Fibroblast of skin of scalp (primary cell): ENCODE measurements at regions not wholly inside any gene's neighbourhood (a gene's known extent, or its start where the extent isn't known, plus 50 kb on each side); places are given as distances from the start of the nearest gene placed in this dataset.

ENCODE experiments used
- DNase-seq: peaks from one replicate; pipeline ENCODE4 v3.0.0-alpha.2; 2013

DNA sequence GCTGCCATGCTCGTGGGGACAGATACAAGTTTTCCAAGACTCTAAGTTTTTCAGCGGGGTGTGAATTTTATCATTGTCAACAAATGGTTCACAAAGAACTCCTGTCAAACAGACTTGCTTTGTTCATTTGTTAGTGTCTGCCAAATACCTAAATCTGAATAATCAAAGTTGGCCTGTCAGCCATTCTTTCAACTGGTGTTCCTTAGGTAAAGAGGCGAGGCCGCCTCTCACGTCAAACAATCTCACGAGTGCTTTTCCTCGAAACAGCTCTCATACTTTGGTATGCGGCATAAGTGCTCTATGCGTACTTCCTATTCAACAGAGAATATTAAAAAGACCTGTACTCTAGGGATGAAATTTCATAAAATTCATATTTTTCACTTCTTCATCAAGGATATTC lies 51.4 kb upstream of the KANK4 start:
- no peak for DNase-seq

GRCh38 chr1:62371375-62371774 lies 52.1 kb upstream of the KANK4 start:
- no peak for DNase-seq

DNA sequence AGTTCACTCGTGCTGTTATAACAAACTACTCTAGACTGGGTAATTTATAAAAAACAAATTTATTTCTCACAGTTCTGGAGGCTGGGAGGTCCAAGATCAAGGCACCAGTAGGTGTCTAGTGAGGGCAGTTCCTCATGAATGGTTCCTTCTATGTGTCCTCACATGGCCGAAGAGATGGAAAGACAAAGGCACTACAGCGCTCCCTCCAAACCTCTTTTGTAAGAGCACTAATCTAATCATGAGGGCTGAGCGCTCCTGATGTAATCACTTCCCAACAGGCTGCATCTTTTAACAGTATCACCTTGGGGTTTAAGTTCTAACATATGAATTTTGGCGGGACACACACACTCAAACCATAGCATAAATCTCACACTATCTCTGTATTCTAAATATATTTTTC lies 54.0 kb upstream of the KANK4 start:
- DNase-seq: no peak

DNA sequence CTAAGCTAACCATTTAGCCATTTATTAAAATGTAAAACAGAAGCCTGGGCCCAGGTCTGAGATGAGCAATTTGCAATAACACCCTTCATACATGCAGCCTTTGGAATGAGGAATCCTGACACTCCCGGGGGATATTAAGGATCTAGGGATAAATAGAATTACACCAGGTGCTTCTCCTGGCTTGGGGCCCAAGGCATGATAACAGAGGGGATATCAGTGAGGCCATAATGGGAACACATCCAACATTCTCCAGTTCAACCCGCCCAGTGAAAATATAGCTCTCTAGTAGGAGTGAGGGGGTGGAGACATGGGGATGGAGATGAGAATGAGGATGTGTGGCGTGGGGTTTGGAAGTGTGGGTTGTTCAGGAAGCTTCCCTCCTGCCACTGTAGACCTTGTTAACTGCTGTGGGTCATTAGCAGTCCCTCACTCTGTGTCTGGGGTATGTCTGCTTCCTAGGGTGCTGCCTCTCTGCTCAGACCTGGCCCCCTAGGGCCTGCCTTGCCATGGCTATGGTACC lies 57.9 kb upstream of the KANK4 start:
- no peak for DNase-seq

GRCh38 chr1:62380181-62380580 lies 56.7 kb upstream of the USP1 start:
- DNase-seq: no peak

GRCh38 chr1:62381831-62382657 lies 54.8 kb upstream of the USP1 start:
- DNase-seq: peak; percentile 42

DNA sequence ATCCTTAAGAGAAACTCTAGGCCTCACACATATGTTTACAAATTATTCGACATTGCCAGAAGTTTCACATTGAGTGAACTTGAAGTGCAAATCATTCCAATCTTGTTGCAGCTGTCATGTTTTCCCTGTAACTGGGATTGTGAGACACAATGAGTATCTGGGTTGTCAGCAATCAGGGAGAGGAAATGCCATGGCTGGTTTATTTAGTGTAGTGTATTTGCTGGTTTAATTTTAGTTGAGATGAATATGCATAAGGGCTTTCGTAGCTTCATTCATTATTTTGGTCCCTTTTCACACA lies 54.2 kb upstream of the USP1 start:
- DNase-seq: no peak

DNA sequence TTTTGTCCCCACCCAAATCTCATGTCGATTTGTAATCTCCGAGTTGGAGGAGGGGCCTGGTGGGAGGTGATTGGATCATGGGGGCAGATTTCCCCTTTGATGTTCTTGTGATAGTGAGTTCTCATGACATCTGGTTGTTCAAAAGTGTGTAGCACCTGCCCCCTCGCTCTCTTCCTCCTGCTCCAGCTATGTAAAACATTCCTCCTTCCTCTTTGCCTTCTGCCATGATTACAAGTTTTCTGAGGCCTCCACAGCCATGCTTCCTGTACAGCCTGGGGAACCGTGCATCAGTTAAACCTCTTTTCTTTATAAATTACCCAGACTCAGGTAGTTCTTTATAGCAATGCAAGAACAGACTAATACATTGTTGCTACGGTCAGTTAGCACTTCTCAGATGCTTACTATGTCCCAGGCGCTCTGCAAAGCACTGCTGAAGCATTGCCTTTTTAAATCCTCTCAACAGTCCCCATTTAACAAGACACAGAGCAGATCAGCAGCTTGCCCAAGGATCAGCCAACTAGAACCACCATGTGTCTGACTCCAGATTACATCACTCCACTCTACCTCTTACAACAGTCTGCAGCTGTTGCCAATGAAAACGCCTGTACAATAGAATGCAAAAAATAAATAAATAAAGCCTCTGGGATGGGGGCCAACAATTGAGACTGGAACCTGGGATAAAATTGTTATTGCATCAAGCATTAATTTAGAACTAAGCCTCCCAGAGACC lies 52.4 kb upstream of the USP1 start:
- peak; percentile 92 for DNase-seq

DNA sequence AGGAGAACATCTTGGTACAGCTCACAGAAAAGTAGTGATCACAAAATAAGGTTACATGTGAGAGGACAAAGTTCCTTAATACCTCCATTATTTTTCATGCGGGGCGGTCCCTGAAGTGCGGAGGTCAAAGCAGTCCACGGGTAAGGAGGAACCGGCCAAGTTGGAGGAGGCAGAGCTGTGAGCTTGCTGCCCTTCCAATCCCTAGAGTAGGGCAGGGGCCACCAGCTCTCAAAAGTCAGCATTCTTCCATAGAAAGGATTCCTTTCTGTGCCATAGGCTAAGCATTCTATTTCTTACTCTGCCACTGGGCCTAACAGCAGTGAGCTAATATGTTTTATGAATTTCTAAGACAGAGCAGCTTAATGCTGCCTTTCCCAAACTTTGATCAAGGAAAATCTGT lies 50.9 kb upstream of the USP1 start:
- no peak for DNase-seq

GRCh38 chr1:62386351-62387121 lies 50.3 kb upstream of the USP1 start:
- no peak for DNase-seq
